ENCODE measurements at regions not wholly inside any gene's neighbourhood (a gene's known extent, or its start where the extent isn't known, plus 50 kb on each side); places are given as distances from the start of the nearest gene placed in this dataset.

DNA sequence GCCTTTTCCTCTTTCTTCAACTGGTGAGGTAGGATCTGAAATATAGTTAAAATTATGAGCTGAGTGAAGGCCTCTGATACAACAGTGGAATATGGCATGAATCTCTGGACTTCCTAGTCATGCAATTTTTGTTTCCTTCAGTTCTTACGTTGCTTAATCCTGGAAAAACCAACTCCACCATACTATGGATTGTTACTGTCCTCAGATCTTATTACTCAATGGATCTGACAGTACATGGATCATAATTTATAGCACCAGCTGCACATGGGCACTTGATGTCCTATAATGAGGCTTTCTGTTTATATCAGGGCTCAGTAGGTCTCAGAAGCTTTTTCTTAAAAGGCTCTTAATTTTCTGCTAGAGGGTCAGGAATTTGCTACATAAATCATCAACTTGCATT, 1341.0 kb upstream of the EYS start:
- H3K79me2 ChIP-seq (ENCODE audit: insufficient read depth, low read depth): no peaks in the 10 kb centered on the region
- no peak overlapping the region for H2AFZ ChIP-seq (ENCODE audit: low read depth)
- H3K9ac ChIP-seq: no peak overlapping the region
- H4K20me1 ChIP-seq (ENCODE audit: insufficient read depth): no peaks in the 10 kb centered on the region
- H3K4me3 ChIP-seq (IDR thresholded peaks at IDR 0.05; ENCODE audit: insufficient read depth, low read depth, low read length): no peak overlapping the region
- H3K4me2 ChIP-seq: no peak overlapping the region
- no peaks in the 10 kb centered on the region for H3K27me3 ChIP-seq (ENCODE audit: insufficient read depth, low read depth)
- no peaks in the 10 kb centered on the region for H3K4me1 ChIP-seq (ENCODE audit: low read depth, poor library complexity, severe bottlenecking)
- TF ChIP-seq, protein P1, sequence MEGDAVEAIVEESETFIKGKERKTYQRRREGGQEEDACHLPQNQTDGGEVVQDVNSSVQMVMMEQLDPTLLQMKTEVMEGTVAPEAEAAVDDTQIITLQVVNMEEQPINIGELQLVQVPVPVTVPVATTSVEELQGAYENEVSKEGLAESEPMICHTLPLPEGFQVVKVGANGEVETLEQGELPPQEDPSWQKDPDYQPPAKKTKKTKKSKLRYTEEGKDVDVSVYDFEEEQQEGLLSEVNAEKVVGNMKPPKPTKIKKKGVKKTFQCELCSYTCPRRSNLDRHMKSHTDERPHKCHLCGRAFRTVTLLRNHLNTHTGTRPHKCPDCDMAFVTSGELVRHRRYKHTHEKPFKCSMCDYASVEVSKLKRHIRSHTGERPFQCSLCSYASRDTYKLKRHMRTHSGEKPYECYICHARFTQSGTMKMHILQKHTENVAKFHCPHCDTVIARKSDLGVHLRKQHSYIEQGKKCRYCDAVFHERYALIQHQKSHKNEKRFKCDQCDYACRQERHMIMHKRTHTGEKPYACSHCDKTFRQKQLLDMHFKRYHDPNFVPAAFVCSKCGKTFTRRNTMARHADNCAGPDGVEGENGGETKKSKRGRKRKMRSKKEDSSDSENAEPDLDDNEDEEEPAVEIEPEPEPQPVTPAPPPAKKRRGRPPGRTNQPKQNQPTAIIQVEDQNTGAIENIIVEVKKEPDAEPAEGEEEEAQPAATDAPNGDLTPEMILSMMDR (conservative IDR thresholded peaks at IDR 0.05; ENCODE audit: low read depth, low read length): no peak
- no peak overlapping the region for H3K27ac ChIP-seq
- H3K36me3 ChIP-seq (ENCODE audit: insufficient read depth): peaks cover 3% of the 10 kb centered on the region; the same call in 1 of the 2 replicates

- Histone ChIP-seq H3K9ac (no peak overlapping the region), H3K4me1 (ENCODE audit: low read depth, poor library complexity, severe bottlenecking) (no peaks in the 10 kb centered on the region), H3K36me3 (ENCODE audit: insufficient read depth) (peaks cover 3% of the 10 kb centered on the region; the same call in 1 of the 2 replicates), H4K20me1 (ENCODE audit: insufficient read depth) (no peaks in the 10 kb centered on the region), H3K4me2 (no peak overlapping the region), H3K27ac (no peak overlapping the region), H3K4me3 (IDR thresholded peaks at IDR 0.05; ENCODE audit: insufficient read depth, low read depth, low read length) (no peak overlapping the region), H3K79me2 (ENCODE audit: insufficient read depth, low read depth) (no peaks in the 10 kb centered on the region), H3K27me3 (ENCODE audit: insufficient read depth, low read depth) (no peaks in the 10 kb centered on the region), H2AFZ (ENCODE audit: low read depth) (no peak overlapping the region)
- TF ChIP-seq, protein P1 (conservative IDR thresholded peaks at IDR 0.05; ENCODE audit: low read depth, low read length): no peak
These were observed 1338.0 kb upstream of the EYS start for GRCh38 chr6:67045076-67045475.

DNA sequence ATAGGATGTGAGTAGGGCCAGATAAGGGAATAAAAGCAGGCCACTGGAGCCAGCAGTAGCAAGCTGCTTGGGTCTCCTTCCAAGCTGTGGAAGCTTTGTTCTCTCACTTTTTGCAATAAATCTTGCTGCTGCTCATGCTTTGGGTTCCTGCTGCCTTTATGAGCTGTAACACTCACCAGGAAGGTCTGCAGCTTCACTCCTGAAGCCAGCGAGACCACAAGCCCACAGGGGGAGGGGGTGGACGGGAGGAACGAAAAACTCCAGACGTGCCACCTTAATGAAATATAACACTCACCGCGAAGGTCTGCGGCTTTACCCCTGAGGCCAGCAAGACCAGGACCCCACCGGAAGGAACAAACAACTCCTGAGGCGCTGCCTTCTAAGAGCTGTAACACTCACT, 1324.4 kb upstream of the EYS start:
- no peaks in the 10 kb centered on the region for H3K4me1 ChIP-seq (ENCODE audit: low read depth, poor library complexity, severe bottlenecking)
- no peak overlapping the region for H3K4me2 ChIP-seq
- H2AFZ ChIP-seq (ENCODE audit: low read depth): no peak overlapping the region
- H3K4me3 ChIP-seq (IDR thresholded peaks at IDR 0.05; ENCODE audit: insufficient read depth, low read depth, low read length): no peak overlapping the region
- H3K27ac ChIP-seq: no peak overlapping the region
- H3K27me3 ChIP-seq (ENCODE audit: insufficient read depth, low read depth): no peaks in the 10 kb centered on the region
- H3K9ac ChIP-seq: no peak overlapping the region
- H3K79me2 ChIP-seq (ENCODE audit: insufficient read depth, low read depth): no peaks in the 10 kb centered on the region
- no peaks in the 10 kb centered on the region for H3K36me3 ChIP-seq (ENCODE audit: insufficient read depth)
- TF ChIP-seq, protein P1 (conservative IDR thresholded peaks at IDR 0.05; ENCODE audit: low read depth, low read length): no peak
- no peaks in the 10 kb centered on the region for H4K20me1 ChIP-seq (ENCODE audit: insufficient read depth)

GRCh38 chr6:67030861-67031260, 1323.8 kb upstream of the EYS start:
- H4K20me1 ChIP-seq (ENCODE audit: insufficient read depth): no peaks in the 10 kb centered on the region
- H2AFZ ChIP-seq (ENCODE audit: low read depth): no peak overlapping the region
- no peak overlapping the region for H3K4me3 ChIP-seq (IDR thresholded peaks at IDR 0.05; ENCODE audit: insufficient read depth, low read depth, low read length)
- H3K27me3 ChIP-seq (ENCODE audit: insufficient read depth, low read depth): no peaks in the 10 kb centered on the region
- no peaks in the 10 kb centered on the region for H3K79me2 ChIP-seq (ENCODE audit: insufficient read depth, low read depth)
- no peaks in the 10 kb centered on the region for H3K4me1 ChIP-seq (ENCODE audit: low read depth, poor library complexity, severe bottlenecking)
- TF ChIP-seq, protein P1 (conservative IDR thresholded peaks at IDR 0.05; ENCODE audit: low read depth, low read length): no peak
- H3K9ac ChIP-seq: no peak overlapping the region
- H3K27ac ChIP-seq: no peak overlapping the region
- no peak overlapping the region for H3K4me2 ChIP-seq
- H3K36me3 ChIP-seq (ENCODE audit: insufficient read depth): no peaks in the 10 kb centered on the region
